ENCODE measurements at regions not wholly inside any gene's neighbourhood (a gene's known extent, or its start where the extent isn't known, plus 50 kb on each side); places are given as distances from the start of the nearest gene placed in this dataset.

GRCh38 chr4:179563741-179564140, 2121.5 kb upstream of the AGA start:
- H3K27me3 Mint-ChIP-seq (ENCODE audit: unreplicated experiment), result no peaks in the 10 kb centered on the region
- no peak for TF ChIP-seq CTCF (IDR thresholded peaks at IDR 0.05)
- H3K4me3 Mint-ChIP-seq (ENCODE audit: unreplicated experiment), result no peak overlapping the region
- no peak overlapping the region for H3K27ac Mint-ChIP-seq (ENCODE audit: unreplicated experiment)
- peaks cover 5% of the 10 kb centered on the region for H3K4me1 Mint-ChIP-seq (ENCODE audit: unreplicated experiment)
- peaks cover 5% of the 10 kb centered on the region for H3K36me3 Mint-ChIP-seq (ENCODE audit: unreplicated experiment)
- no peak for DNase-seq (ENCODE audit: extremely low spot score, unreplicated experiment)
- peaks cover 24% of the 10 kb centered on the region for H3K9me3 Mint-ChIP-seq (ENCODE audit: unreplicated experiment)

GRCh38 chr4:179569549-179569948, 2127.3 kb upstream of the AGA start:
- DNase-seq (ENCODE audit: extremely low spot score, unreplicated experiment), result no peak
- H3K36me3 Mint-ChIP-seq (ENCODE audit: unreplicated experiment), result peaks cover 8% of the 10 kb centered on the region
- no peak for TF ChIP-seq CTCF (IDR thresholded peaks at IDR 0.05)
- H3K4me3 Mint-ChIP-seq (ENCODE audit: unreplicated experiment), result no peak overlapping the region
- H3K27ac Mint-ChIP-seq (ENCODE audit: unreplicated experiment), result no peak overlapping the region
- peaks cover 29% of the 10 kb centered on the region for H3K9me3 Mint-ChIP-seq (ENCODE audit: unreplicated experiment)
- H3K4me1 Mint-ChIP-seq (ENCODE audit: unreplicated experiment), result no peaks in the 10 kb centered on the region
- no peaks in the 10 kb centered on the region for H3K27me3 Mint-ChIP-seq (ENCODE audit: unreplicated experiment)

- H3K9me3 Mint-ChIP-seq (ENCODE audit: unreplicated experiment), result peaks cover 6% of the 10 kb centered on the region
- H3K4me3 Mint-ChIP-seq (ENCODE audit: unreplicated experiment), result no peak overlapping the region
- TF ChIP-seq CTCF (IDR thresholded peaks at IDR 0.05), result no peak
- no peaks in the 10 kb centered on the region for H3K27me3 Mint-ChIP-seq (ENCODE audit: unreplicated experiment)
- H3K36me3 Mint-ChIP-seq (ENCODE audit: unreplicated experiment), result no peaks in the 10 kb centered on the region
- H3K4me1 Mint-ChIP-seq (ENCODE audit: unreplicated experiment), result peaks cover 7% of the 10 kb centered on the region
- DNase-seq (ENCODE audit: extremely low spot score, unreplicated experiment), result no peak
- no peak overlapping the region for H3K27ac Mint-ChIP-seq (ENCODE audit: unreplicated experiment)
Measured at GRCh38 chr4:179582164-179582905, 2140.1 kb upstream of the AGA start.

- no peak for TF ChIP-seq CTCF (IDR thresholded peaks at IDR 0.05)
- DNase-seq (ENCODE audit: extremely low spot score, unreplicated experiment), result no peak
- peaks cover 2% of the 10 kb centered on the region for H3K9me3 Mint-ChIP-seq (ENCODE audit: unreplicated experiment)
- H3K27me3 Mint-ChIP-seq (ENCODE audit: unreplicated experiment), result no peaks in the 10 kb centered on the region
- H3K4me3 Mint-ChIP-seq (ENCODE audit: unreplicated experiment), result no peak overlapping the region
- H3K27ac Mint-ChIP-seq (ENCODE audit: unreplicated experiment), result no peak overlapping the region
- no peaks in the 10 kb centered on the region for H3K36me3 Mint-ChIP-seq (ENCODE audit: unreplicated experiment)
- H3K4me1 Mint-ChIP-seq (ENCODE audit: unreplicated experiment), result peaks cover 7% of the 10 kb centered on the region
Measured at GRCh38 chr4:179583221-179583620, 2141.0 kb upstream of the AGA start.

GRCh38 chr4:179584101-179584500, 2141.9 kb upstream of the AGA start:
- Mint-ChIP-seq H3K9me3 (ENCODE audit: unreplicated experiment) (no peaks in the 10 kb centered on the region), H3K4me3 (ENCODE audit: unreplicated experiment) (no peak overlapping the region), H3K27ac (ENCODE audit: unreplicated experiment) (no peak overlapping the region), H3K36me3 (ENCODE audit: unreplicated experiment) (no peaks in the 10 kb centered on the region), H3K27me3 (ENCODE audit: unreplicated experiment) (no peaks in the 10 kb centered on the region), H3K4me1 (ENCODE audit: unreplicated experiment) (peaks cover 7% of the 10 kb centered on the region)
- DNase-seq (ENCODE audit: extremely low spot score, unreplicated experiment), result no peak
- TF ChIP-seq CTCF (IDR thresholded peaks at IDR 0.05), result no peak

Data from osteocyte (in vitro differentiated cells).